ENCODE measurements at regions not wholly inside any gene's neighbourhood (a gene's known extent, or its start where the extent isn't known, plus 50 kb on each side); places are given as distances from the start of the nearest gene placed in this dataset.

DNA sequence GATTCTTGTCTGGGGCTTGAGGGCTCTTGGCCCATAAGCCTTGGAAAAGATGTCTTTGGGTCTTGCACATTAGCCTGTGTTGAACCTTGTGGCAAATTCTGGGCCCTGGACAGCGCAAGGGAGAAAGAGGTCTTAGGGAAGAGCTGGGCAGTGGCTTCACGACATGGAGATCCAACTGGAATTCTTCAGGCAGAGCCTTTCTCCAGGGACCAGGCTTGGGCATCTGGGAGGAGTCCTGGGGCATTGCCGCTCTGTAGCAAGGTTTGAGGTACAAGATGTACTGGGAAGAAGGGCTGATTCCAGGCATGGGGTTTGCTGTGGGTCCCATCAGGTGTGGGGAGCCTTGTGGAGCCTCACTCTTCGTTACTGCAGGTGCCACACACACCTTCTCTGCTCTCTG is 104.0 kb upstream of the ACTRT1 start:
- DNase-seq, result no peak

DNA sequence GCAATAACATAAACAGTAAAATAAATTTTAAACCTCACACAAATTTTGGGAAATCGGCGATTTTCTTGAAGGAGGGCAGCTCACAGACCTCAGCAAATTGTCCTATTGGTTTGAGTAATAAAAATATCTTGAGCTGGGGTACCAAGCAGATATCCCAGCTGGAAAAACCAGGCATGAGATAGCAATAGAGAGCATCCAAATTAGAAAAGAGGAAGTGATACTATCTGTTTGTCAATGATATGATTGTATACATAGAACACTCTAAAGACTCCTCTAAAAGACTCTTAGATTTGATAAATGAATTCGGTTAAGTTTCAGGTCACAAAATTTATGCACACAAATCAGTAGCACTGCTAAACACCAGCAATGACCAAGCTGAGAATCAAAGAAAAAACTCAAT is 90.5 kb upstream of the ACTRT1 start:
- DNase-seq, result no peak

DNA sequence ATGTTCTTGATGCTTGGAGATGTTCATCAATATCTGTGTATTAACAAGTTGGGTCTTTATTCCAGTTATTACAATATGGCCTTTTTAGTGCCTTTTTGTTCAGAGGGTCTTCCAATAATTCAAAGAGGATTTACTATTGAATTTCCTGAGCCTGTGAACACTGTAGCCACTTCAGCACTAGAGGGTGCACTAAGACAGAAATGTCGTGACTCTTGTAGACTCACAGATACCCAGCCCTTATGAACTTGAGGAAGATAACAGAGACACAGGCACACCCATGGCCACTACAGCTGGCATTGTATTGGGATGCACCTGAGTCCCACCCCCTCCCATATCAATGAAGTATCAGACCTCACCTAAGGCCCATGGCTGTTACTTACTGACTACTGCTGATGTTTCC is 54.4 kb upstream of the ACTRT1 start:
- DNase-seq, result peak; percentile 8

DNA sequence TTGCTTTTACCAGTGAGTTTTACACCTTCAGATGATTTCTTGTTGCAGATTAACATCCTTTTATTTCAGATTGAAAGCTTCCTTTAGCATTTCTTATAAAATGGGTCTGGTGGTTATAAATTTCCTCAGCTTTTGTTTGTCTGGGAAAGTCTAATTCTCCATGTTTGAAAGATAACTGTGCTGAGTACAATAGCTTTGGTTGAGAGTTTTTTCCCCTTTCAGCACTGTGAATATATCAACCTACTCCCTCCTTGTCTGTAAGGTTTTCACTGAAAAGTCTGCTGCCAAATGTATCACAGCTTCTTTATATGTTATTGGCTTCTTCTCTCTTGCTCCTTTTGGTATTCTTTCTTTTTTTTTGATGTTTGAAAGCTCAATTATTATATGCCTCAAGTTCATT is 53.5 kb upstream of the ACTRT1 start:
- no peak for DNase-seq

Data from fibroblast of skin of right quadriceps (primary cell).